GM21526 (cell line): ENCODE measurements at regions not wholly inside any gene's neighbourhood (a gene's known extent, or its start where the extent isn't known, plus 50 kb on each side); places are given as distances from the start of the nearest gene placed in this dataset.

Experiments used
- ATAC-seq: cut with Tn5 transposase; IDR thresholded peaks from one replicate; pipeline ENCODE4 v1.9.1; 2021; ENCODE audit warnings: moderate library complexity; ENCODE audit not compliant: unreplicated experiment, low FRiP score

DNA sequence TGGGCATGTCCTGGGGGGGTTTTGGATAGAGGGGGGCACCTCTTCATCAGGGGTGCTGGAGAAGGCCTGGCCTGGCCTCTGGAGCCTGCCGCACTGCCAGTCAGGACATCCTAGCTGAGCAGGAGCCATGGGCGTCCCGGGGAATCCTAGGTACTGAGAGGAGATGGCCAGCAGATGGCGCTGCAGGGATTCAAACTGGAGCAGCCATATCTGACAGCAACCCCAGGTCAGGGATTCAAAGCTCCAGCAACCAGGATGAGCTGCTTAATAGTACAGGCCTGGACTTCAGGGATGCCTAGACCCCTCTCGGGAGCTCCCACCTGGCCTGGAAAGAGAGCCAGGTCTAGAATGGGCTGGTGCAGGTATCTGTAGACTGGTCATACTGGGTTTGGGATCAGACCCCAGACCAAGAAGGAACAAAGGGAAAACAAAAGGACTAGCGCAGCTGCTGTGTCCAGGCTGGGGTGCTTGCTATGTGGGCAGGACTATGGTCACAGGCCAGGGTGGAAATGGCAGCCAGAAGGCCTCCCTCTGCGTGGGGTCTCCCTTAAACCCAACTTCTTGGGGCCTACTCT lies 306.9 kb upstream of the RBFOX1 start:
- ATAC-seq = no peak

DNA sequence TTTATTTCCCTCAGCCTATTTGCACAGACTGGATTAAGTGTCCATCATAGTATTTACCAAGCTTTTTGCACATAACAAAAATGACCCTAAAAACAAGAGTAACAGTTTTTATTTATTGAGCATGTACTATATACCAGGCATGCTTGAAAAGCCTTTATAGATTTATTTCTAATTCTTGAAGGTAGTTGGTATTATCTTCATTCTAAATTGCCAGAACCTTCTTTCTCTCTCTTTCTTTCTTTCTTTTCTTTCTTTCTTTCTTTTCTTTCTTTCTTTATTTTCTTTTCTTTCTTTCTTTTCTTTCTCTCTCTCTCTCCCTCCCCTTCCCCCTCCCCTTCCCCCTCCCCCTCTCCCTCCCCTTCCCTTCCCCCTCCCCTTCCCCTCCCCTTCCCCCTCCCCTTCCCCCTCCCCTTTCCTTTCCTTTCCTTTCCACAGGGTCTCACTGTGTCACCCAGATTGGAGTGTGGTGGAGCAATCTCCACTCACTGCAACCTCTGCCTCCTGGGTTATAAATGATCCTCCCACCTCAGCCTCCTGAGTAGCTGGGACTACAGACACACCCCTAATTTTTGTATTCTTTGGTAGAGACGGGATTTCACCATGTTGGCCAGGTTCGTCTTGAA lies 310.9 kb upstream of the RBFOX1 start:
- ATAC-seq = no peak

DNA sequence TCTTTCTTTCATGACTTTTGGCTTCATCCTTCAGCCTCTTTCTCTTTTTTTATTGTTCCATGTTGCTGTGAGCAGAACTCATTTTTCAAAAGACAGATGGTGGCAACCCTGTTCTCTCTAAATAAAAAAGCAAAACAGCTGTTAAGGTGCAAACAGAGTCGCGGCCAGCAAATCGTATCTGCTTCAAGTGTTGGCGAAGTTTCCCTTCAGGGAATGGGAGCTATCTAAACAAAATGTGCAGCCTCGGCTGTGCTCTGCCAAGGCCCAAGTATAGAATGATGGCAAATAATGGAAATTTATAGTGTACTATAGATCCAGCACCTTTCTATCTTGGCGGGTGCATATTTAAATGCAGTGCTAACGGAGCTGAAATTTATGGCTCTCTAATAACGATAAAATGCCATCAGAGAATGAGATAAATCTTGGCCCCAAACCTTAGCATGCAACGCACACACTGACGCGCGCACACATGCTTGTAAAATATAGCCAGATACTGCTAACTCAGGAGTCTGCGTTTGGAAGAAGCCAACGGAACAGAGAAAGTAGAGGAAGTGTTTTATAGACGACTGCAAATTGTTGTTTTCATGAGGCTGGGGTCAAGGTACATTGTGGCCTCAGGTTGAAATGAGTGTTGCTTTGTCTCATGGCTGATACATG lies 315.5 kb upstream of the RBFOX1 start:
- no peak for ATAC-seq

DNA sequence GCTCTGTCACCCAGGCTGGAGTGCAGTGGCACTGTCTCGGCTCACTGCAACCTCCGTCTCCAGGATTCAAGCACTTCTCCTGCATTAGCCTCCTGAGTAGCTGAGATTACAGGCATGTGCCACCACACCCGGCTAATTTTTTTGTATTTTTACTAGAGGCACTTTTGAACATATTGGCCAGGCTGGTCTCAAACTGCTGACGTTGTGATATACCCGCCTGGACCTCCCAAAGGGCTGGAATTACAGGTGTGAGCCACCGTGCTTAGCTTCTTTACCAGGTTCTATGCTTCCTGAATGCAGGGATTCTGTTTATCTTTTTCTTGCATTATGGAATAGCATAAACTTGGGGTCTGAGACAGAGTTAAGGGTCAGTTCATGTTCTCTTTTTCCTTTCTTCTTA lies 317.9 kb upstream of the RBFOX1 start:
- no peak for ATAC-seq

DNA sequence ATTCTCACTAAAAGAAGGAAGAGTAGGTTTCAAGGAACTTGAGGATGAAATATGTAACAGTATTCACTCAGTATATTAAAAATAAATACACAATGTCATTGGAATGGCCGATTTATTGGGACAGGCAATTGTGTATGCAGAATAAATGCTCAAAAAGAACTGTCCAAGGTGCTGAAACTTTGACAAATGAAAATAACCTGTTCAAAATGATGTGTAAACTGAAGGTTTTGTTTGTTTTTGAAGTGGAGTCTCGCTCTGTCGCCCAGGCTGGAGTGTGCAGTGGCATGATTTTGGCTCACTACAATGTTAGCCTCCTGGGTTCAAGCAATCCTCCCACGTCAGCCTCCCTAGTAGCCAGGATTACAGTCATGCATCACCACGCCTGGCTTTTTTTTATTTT lies 318.7 kb upstream of the RBFOX1 start:
- ATAC-seq = no peak

DNA sequence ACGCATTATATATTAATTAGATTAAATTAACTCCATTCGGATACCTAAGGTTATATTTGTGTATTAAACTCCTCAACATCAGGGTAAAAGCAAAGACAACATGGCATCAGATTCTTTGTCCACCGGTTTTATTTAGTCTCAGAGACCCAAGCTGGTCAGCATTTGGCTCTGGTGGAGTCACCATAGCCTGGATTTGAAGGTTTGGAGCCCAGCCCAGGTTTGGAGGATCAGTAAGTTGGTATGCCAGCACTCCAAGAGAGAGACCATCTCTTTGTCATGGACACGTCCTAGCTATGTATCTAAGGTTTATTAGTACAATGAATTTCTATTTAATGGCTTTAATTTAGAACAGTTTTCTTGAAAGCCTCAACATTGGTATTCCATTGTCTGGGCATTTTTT lies 328.4 kb upstream of the RBFOX1 start:
- ATAC-seq = no peak

DNA sequence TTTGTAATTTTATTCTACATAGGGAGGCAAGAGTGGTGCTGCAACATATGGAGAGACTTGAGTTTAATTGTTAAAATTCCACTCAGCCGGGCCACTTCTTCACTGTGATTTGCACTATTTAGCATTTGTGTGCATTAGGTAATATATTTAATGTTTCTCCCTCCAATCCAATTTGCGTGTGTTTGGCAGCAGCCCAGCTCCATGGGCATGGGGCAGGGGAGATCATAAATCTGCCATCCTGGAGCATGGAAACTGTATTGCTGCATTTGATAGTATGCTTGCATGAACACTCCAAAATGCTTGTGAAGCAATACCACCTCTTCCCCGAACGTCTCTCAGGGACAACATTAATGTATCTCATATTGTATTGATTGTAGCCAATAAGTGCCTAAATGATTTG lies 339.1 kb upstream of the RBFOX1 start:
- no peak for ATAC-seq

DNA sequence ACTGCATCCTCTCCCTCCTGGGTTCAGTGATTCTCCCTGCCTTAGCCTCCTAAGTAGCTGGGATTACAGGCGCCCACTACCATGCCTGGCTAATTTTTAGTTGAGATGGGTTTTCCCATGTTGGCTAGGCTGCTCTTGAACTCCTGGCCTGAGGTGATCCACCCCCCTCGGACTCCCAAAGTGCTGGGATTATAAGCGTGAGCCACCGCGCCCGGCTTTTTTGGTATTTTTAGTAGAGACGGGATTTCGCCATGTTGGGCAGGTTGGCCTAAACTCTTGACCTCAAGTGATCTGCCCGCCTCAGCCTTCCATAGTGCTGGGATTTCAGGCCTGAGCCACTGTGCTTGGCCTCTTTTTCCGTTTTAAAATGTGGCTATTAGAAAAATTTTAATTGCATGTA lies 343.8 kb upstream of the RBFOX1 start:
- ATAC-seq = no peak

DNA sequence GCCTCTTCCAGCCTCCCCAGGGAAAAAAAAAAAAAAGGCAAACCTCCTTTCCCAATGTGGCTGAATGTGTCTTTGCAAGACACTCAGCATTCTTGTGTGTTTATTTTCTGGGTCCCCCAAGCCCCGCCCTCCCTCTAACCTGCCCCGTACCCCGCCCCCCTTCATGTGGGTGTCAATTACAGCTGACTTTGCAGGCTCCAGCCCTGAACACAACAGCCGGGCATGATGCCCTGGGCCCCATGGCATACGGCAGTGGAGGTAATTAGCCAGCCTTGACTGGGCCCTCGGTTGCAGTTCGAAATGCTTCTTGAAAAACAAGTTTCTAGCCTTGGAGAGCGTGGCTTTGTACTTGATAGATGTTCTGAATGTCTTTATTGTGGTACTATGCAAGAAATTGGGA lies 354.7 kb upstream of the RBFOX1 start:
- no peak for ATAC-seq

DNA sequence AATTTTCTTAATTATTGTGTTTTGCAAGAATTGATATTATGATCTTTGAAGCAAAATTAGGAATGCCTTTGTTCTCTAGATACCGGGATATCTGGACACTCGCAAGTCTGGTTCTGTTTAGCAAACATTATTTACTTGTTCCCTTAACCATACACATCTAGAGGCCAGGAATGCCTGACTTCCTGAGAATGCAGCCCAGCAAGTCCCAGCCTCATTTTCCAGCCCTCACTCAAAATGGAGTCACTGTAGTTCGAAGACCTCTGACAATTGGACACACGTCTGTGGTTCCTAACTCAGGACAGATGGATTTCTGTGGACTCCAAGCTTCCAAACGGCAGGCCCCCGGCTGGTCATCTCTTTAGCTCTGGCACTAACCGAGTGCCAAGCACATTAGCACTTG lies 355.4 kb upstream of the RBFOX1 start:
- no peak for ATAC-seq

DNA sequence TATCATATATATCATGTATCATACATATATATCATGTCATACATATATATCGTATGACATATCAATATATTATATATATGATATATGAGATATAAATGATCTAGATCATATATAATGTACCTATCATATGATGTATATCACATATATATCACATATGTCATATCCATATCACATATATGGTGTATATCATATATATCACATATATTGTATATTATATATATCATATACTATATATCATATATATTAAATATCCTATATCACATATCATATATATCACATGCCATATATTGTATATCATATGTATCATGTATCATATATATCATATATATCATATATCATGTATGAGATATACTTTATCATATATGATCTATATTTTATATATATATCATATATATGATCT lies 355.9 kb upstream of the RBFOX1 start:
- ATAC-seq = no peak

DNA sequence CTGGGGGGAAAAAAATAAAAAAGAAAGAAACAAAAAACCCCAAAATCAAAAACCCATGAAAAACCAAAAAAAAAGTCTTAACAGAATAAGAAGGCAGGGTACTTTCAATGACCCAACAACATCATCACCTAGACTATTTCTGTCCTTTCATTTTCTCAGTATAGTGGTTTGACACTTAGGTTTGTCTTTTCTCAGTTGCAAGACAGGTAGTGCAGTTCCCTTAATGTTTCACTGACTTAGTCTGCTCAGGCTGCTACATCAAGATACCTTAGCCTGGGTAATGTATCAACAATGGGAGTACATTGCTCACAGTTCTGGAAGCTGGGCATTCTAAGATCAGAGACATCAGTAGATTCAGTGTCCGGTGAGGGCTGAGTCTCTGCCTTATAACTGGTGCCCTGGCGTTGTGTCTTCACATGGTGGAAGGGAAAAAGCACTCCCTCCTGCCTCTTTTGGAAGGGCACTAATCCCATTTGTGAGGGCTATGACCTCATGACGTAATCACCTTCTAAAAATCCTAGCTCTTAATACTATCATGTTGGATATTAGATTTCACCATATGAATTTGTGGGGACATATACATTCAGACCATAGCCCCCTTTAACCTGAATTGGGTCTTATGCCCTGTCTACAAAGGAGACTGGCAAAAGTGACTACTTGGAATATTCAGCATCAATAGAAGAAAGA lies 362.3 kb upstream of the RBFOX1 start:
- no peak for ATAC-seq

DNA sequence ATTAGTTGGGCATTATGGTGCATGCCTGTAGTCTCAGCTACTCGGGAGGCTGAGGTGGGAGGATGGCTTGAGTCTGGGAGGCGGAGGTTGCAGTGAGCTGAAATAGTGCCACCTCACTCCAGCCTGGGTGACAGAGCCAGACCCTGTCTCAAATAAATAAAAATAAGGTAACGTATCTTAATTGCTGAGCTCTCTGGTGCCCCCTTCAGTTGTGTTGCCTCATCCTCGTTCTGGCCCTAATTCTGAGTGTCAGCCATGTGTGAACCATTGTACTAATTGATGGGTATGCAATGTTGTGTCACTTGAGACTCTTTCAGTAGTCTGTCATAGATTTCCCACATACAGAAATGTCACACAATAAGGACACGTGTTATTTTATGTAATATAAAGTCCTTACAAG lies 363.1 kb upstream of the RBFOX1 start:
- ATAC-seq = no peak

DNA sequence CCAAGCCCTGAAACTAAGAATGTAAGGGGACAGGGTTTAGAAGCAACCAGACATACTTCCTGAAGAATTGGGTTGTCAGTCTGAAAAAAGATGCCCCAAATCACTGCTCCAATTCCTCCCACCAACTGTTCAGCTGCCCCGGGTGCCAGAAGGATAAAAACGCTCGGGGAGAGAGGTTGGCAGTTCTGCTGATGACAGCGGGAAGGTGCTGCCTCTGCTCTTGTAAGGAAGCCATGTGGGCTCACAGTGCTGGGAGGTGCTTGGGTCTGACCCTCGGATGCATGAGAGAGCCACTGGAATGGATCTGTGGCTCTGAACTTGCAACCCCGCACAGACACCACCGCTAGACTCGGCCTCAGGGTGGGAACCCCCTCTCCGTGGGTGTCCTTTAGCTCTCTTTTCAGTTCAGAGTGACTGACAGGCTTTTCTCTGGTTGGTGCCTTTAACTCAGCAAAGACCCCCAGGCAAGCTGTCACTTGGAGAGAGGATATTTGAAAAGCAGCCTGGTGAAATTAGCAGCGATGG lies 364.8 kb upstream of the RBFOX1 start:
- no peak for ATAC-seq

DNA sequence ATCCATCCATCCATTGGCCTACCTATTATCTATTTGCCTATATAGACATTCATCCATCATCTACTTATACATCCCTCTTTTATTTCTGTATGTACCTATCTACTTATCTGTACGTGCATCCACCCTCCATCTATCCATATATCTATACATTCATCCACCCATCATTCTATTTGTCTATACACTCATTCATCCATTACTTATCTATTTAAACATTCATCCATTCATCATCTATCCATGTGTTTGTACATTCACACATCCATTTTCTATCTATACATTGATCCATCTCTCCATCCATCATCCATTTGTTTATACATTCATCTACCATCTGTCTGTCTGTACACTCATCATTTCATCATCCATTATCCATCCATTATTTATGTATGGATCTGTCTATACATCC lies 365.7 kb upstream of the RBFOX1 start:
- ATAC-seq = no peak

DNA sequence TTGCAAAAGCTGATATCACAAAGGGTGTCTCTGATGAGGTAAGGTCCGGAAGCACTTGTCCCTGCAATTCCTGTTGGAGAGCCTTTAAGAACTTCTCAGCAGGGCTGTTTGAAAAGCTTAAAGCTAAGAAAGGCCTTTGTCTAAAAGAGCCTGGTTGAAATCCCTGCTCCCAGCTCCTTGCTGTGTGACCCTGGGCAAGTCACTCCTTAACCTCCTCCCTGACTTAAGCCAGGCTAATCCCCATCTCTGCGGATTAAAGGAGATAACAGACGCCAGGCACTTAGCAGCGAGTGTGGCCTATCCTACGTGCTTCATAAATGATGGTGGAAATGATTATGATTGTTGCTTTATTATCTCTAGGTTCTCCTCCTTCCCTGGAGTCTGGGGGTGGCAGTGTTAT lies 368.0 kb upstream of the RBFOX1 start:
- no peak for ATAC-seq

DNA sequence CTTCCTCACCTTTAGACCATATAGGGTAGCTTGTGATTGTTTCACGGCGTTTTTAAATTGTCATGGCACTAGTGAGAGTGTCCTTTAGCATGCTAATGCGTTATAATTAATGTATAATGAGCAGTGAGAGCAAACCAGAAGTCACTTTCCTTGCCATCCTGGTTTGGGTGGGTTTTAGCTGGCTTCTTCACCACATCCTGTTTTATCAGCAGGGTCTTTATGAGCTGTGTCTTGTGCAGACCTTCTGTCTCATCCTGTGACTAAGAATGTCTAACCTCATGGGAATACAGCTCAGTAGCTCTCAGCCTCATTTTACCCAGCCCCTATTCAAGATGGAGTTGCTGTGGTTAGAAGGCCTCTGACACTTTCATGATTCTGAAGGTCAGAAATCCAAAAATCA lies 370.9 kb upstream of the RBFOX1 start:
- ATAC-seq = no peak

DNA sequence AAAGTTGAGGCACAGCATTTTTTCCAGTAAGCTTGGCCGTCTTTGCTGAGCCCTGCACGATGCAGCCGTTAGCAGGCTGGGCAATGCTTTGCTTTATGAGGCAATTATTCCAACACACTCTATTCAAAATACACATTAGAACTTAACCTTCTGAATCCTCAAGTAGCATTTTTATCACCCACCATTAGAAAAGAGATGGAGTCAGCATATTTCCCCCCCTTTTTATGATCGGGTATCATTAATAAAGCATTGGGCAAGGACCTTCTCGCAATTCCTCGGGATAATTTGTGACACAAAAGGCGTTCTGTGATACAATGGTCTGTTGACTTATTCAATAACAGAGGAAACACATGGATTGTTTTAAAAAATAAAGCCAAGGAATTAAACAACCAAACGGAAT lies 374.5 kb upstream of the RBFOX1 start:
- ATAC-seq = no peak

DNA sequence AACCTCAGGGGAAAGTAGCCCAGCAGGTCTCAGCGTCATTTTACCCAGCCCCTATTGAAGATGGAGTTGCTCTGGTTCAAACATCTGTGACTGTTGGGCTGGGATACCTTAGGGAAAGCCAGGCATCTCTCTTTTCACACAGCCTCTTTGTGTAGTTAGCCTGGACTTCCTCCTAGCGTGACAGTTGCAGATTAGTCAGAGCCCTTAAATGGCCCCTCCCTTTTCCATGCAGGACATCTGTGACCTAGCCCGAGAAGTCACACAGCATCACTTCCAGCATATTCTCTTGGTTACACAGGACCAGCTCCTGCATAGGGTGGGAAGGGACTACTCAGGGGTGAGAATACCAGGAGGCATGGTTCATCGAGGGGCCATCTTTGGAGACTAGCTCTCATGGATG lies 375.0 kb upstream of the RBFOX1 start:
- ATAC-seq = no peak

DNA sequence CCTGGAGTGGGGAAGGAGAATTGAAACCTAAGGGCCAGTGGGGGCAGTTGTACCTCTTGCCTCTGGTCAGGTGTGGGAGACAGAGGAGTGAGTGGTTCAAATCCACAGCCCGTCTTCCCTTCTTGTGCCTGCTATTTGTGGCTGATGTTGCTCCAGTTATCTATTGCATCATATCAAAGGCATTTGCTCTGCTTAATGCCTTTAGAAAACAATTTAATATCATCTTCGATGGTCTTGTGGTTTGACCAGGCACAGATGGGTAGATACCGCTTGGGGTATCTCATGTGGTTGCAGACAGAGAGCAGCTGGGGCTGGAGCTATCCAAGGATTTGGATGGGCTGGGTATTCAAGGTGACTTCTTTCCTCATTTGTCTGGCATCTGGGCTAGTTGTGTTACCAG lies 376.1 kb upstream of the RBFOX1 start:
- ATAC-seq = no peak

DNA sequence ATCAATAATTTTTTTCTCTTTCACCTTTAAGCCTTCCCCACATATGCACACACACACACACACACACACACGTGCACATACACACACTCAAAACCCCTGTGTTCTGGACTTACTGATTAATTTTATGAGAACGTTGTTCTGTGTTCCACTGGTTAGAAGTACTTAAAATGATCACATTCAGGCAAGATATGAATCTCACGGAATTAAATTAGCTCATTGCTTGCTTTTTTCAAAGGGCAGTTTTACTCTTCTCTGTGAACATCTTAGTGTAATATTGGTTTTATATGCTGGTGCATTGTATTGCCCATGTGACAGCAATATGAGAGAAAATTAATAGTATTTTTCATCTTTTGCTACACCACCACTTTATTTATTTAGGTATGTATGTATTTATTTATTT lies 377.3 kb upstream of the RBFOX1 start:
- ATAC-seq = no peak

DNA sequence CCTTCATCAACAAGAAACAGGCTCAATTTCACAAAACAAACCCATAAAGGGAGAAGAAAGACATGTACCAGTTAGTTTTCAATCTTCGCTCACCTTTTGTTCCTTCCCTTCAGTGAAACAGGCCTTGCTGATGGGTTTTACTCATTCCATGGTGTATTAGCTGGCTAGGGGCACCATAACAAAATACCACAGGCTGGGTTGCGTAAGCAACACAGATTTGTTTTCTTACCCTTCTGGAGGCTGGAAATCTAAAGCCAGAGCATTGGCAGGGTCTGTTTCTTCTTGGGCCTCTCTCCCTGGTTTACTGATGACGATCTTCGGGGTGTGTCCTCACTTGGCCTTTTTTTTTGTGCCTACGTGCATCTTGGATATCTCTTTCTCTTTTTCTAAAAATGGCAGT lies 383.4 kb upstream of the RBFOX1 start:
- ATAC-seq = no peak
